ENCODE measurements at regions not wholly inside any gene's neighbourhood (a gene's known extent, or its start where the extent isn't known, plus 50 kb on each side); places are given as distances from the start of the nearest gene placed in this dataset.

DNA sequence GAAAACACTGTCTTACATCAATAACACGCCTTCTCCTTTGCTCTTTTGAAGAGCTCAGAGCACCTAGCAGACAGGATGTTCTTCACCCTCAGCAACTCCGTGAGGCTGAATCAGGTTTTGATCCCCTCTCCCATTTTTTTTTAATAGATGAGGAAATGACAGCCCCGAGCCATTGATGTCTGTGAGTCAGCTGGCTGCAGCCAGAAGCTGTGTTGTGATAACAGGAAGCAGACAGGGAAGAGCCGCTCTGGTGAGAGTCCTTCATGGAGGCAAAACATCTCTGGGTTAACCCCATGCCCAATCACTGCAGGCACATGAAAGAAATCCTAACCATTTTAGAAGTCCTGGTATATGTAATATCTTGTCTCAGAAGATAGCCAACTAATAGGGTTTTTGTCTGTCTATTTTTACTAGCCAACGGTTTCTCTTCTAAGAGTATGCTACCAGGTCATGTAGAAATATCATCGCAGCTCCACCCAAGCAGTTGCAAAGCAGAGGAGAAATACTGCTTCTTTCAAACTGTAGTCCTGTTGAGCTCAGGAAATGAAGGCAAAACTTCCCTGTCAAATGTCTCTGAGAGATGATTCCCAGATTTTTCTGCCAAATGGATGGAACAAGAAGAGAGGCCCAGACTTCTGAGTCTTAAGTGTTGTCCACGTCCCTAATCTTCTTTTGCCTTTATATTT is 568.9 kb downstream of the CCDC171 start:
- no peaks in the 10 kb centered on the region for H3K4me1 Mint-ChIP-seq (ENCODE audit: low read depth)
- no peaks in the 10 kb centered on the region for H3K36me3 Mint-ChIP-seq (ENCODE audit: insufficient read depth)
- ATAC-seq (no peak), DNase-seq (no peak)
- no peak overlapping the region for H3K4me3 Mint-ChIP-seq
- H3K9me3 Mint-ChIP-seq: no peaks in the 10 kb centered on the region
- H3K27me3 Mint-ChIP-seq (ENCODE audit: low read depth): no peaks in the 10 kb centered on the region

DNA sequence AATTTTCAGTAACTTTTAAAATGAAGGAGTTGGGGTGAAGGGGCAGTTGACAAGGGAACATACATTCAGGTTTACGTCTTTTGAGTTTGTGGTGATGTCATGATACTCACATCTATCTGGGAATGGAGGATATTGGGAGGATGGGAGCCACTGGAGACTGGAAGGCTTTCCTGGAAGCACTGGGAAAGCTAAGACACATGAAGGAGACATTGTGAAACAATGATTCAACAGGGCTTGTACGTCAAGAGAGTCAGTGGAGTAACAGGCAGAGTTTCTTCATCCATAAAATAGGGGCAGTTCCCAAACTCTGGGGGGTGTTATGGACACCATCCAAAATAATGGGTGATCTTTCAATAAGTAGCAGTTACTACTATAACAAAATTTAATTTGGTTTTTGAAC is 572.8 kb downstream of the CCDC171 start:
- ATAC-seq (no peak), DNase-seq (no peak)
- no peaks in the 10 kb centered on the region for H3K9me3 Mint-ChIP-seq
- H3K27me3 Mint-ChIP-seq (ENCODE audit: low read depth): no peaks in the 10 kb centered on the region
- H3K36me3 Mint-ChIP-seq (ENCODE audit: insufficient read depth): no peaks in the 10 kb centered on the region
- H3K4me1 Mint-ChIP-seq (ENCODE audit: low read depth): no peaks in the 10 kb centered on the region
- no peak overlapping the region for H3K4me3 Mint-ChIP-seq

DNA sequence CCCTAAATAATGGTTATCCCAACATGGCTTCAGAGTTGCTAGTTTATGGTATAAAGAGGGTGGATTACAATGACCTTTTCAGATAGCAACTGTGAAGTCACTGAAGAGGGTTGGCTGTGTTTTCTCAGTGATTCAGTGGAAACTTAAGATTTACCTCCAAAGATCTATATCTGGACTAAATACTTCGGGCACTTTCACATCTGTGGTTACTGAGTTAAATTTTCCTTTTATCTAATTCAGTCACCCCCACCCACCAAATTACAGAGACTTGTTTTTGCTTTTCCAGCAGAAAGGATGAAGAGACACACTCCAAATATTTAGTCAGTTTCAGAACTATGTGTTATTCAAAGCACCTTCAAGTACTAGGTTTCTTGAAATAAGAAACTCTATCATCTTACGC is 573.2 kb downstream of the CCDC171 start:
- Mint-ChIP-seq H3K27me3 (ENCODE audit: low read depth) (no peaks in the 10 kb centered on the region), H3K4me1 (ENCODE audit: low read depth) (no peaks in the 10 kb centered on the region), H3K36me3 (ENCODE audit: insufficient read depth) (no peaks in the 10 kb centered on the region), H3K4me3 (no peak overlapping the region), H3K9me3 (no peaks in the 10 kb centered on the region)
- peak; percentile 35 to 50 for ATAC-seq
- no peak for DNase-seq

DNA sequence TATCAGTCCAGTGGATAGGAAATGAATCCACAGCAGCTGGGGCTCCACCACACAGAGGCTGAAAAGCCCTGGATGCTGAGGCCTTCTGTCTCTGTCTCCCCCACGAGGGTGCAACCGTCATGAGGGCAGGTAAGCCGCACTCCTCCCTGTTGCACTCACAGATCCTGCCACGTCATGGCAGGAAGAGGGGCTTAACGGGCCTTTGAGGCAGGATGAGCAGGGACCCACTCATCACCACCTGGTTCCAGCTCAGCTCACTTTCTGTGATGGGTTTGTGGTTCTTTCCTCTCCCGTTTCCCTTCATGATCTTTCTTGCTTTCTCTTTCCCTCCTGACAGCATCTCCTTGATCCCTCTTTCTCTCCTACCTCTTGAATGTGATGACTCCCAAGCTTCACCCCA is 575.2 kb downstream of the CCDC171 start:
- peaks cover 3% of the 10 kb centered on the region for H3K27me3 Mint-ChIP-seq (ENCODE audit: low read depth)
- no peak for DNase-seq
- no peaks in the 10 kb centered on the region for H3K36me3 Mint-ChIP-seq (ENCODE audit: insufficient read depth)
- H3K9me3 Mint-ChIP-seq: no peaks in the 10 kb centered on the region
- H3K4me3 Mint-ChIP-seq: no peak overlapping the region
- H3K4me1 Mint-ChIP-seq (ENCODE audit: low read depth): no peaks in the 10 kb centered on the region
- no peak for ATAC-seq

DNA sequence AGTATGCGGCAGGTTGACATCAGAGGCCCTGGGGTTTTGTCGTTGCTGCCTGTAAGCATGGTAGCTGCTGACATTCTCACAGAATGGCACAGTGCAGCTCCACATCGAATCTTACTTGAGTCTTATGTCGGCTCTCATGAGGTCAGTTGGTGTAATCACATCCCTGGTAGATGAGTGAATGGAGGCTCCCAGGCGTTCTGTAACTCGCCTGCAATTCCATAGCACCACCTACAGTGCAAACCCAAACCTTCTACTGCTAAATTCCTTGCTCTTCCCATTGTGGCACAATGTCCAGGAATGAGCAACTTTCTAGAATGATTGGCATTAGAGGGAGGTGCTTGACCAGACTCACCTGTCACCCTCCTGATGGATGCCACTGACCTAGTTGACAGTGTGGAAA is 578.4 kb downstream of the CCDC171 start:
- H3K36me3 Mint-ChIP-seq (ENCODE audit: insufficient read depth): no peaks in the 10 kb centered on the region
- H3K4me1 Mint-ChIP-seq (ENCODE audit: low read depth): no peaks in the 10 kb centered on the region
- DNase-seq (no peak), ATAC-seq (no peak)
- H3K9me3 Mint-ChIP-seq: no peaks in the 10 kb centered on the region
- H3K4me3 Mint-ChIP-seq: no peak overlapping the region
- peaks cover 8% of the 10 kb centered on the region for H3K27me3 Mint-ChIP-seq (ENCODE audit: low read depth)

DNA sequence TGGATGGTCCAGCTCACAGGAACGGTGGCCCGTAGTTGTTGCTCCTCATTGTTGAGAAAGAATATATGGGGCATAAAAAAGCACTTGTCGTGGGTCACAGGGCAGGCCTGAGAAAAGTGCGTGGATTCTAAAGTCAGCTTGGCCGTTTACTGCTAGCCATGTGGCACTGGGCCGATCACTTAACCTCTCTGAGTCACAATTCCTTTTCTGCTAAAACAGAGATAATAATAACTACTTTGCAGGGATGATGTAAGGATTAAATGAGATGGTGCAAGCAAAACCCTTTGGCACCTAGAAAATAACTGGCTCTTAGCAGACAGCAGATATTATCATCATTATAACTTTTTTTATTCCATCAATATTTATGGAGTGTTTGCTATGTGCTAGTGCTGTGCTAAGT is 579.7 kb downstream of the CCDC171 start:
- no peak for DNase-seq
- H3K36me3 Mint-ChIP-seq (ENCODE audit: insufficient read depth): no peaks in the 10 kb centered on the region
- H3K4me1 Mint-ChIP-seq (ENCODE audit: low read depth): no peaks in the 10 kb centered on the region
- H3K4me3 Mint-ChIP-seq: no peak overlapping the region
- no peak for ATAC-seq
- H3K27me3 Mint-ChIP-seq (ENCODE audit: low read depth): peaks cover 8% of the 10 kb centered on the region
- H3K9me3 Mint-ChIP-seq: no peaks in the 10 kb centered on the region

DNA sequence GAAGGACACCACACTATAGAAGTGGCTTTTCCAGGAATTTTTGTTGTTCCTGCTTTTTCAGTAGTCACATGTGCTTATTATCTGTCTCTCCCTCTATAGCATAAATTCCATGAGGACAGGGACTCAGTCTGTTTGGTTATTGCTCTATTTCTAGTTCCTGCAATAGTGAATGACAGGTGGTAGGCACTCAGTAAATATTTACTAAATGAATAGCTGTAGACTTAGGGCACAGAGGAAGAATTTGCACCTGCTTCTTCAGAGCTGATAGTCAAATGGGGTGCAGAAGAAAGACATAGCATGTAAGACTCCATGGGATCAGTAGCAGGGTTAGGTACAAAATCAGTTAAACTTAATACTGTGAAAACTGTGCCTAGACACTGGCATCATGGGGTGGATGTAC is 580.2 kb downstream of the CCDC171 start:
- H3K4me1 Mint-ChIP-seq (ENCODE audit: low read depth): no peaks in the 10 kb centered on the region
- DNase-seq: no peak
- no peaks in the 10 kb centered on the region for H3K36me3 Mint-ChIP-seq (ENCODE audit: insufficient read depth)
- H3K27me3 Mint-ChIP-seq (ENCODE audit: low read depth): peaks cover 8% of the 10 kb centered on the region
- H3K9me3 Mint-ChIP-seq: no peaks in the 10 kb centered on the region
- H3K4me3 Mint-ChIP-seq: no peak overlapping the region
- ATAC-seq: no peak

DNA sequence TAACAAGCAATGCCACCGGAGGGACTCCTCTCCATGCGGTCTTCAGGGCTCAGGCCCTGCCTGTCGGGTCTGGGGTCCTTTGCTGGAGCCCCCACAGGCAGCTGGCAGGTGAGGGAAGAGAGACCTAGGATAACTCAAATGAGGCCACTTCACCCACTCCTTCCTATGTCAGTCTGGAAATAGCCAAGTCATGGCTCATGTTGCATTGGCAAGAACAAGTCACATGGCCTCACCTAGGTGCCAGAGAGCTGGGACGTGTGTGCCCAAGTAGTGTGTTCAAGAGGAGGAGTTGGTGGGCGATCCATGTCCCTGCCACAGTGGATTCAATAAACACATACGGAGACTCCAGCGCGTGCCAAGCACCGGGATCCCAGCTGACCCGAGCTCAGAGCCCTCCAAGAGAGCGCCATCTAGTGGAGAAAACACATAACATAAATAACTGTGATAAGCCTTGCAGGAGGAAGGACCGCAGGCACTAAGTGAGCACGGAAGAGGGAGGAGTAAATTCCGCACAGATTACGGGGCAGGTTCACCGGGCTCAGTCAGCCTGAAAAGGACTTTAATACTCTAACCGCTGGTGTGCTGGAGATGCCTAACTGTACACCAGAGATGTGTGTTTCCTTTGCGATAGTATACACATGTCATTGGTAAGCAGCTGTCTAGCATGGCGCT is 580.8 kb downstream of the CCDC171 start:
- no peak for DNase-seq
- peak in 1 of 2 donors; percentile 40 for ATAC-seq
- peaks cover 8% of the 10 kb centered on the region for H3K27me3 Mint-ChIP-seq (ENCODE audit: low read depth)
- H3K36me3 Mint-ChIP-seq (ENCODE audit: insufficient read depth): no peaks in the 10 kb centered on the region
- no peaks in the 10 kb centered on the region for H3K4me1 Mint-ChIP-seq (ENCODE audit: low read depth)
- no peaks in the 10 kb centered on the region for H3K9me3 Mint-ChIP-seq
- H3K4me3 Mint-ChIP-seq: no peak overlapping the region

DNA sequence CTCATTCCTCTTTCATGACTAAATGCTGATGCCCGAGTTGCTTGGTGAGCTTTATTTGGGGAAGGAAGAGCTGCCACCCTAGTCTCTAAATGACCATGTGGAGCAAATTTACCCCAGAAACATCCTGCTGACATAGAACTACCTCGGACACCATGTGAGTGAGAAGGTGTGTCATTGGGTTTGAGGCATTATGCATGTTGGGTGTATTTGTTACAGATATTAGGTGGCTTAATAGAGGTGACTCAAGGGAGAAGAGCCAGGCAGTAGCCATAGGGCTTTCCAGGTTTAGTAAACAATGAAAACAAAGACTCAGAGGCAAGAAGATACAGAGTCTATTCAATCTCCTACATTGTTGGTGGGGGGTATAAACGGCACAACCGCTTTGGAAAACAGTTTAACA is 581.5 kb downstream of the CCDC171 start:
- no peaks in the 10 kb centered on the region for H3K9me3 Mint-ChIP-seq
- ATAC-seq: no peak
- no peak overlapping the region for H3K4me3 Mint-ChIP-seq
- H3K4me1 Mint-ChIP-seq (ENCODE audit: low read depth): no peaks in the 10 kb centered on the region
- DNase-seq: no peak
- peaks cover 8% of the 10 kb centered on the region for H3K27me3 Mint-ChIP-seq (ENCODE audit: low read depth)
- H3K36me3 Mint-ChIP-seq (ENCODE audit: insufficient read depth): no peaks in the 10 kb centered on the region

DNA sequence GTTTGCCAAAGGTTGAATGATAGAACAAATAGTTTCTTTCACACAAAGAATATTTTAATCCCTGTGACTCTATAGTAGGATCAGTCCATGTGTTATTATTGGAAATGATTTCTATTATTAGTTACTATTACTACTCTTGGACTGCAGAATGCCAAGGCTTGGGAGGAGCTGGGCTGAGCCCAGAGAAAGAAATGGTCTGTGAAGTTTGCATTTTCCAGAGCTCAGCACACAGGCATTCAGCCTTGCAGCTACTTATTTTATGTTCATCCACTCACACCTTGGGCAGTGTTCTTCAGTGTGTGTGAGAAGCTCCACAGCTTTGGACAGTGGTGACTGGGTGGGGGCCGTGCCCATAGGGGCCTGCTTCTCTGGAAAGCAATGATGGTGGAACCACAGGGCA is 583.1 kb downstream of the CCDC171 start:
- ATAC-seq (no peak), DNase-seq (no peak)
- H3K27me3 Mint-ChIP-seq (ENCODE audit: low read depth): peaks cover 8% of the 10 kb centered on the region
- no peaks in the 10 kb centered on the region for H3K36me3 Mint-ChIP-seq (ENCODE audit: insufficient read depth)
- H3K4me3 Mint-ChIP-seq: no peak overlapping the region
- no peaks in the 10 kb centered on the region for H3K4me1 Mint-ChIP-seq (ENCODE audit: low read depth)
- H3K9me3 Mint-ChIP-seq: no peaks in the 10 kb centered on the region

DNA sequence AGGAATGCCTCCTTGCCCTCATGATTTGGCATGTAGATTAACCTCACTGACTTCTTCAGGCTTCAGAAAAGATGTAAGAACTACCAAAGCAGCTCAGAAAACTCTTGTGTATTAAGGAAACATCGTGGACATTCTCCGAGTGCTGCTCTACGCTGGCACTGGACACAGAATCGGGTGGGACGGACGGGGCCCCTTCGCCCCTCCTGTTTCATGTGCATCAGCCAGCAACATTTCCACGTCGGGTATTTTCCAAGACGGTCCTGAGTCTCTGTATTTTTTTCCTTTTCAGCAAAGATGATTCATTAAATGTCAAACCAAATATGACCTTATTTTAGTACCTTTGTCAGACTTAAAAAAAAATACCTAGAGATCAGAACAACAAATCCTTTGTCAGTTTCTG is 583.6 kb downstream of the CCDC171 start:
- no peaks in the 10 kb centered on the region for H3K9me3 Mint-ChIP-seq
- no peak overlapping the region for H3K4me3 Mint-ChIP-seq
- no peaks in the 10 kb centered on the region for H3K36me3 Mint-ChIP-seq (ENCODE audit: insufficient read depth)
- peaks cover 8% of the 10 kb centered on the region for H3K27me3 Mint-ChIP-seq (ENCODE audit: low read depth)
- no peak for DNase-seq
- H3K4me1 Mint-ChIP-seq (ENCODE audit: low read depth): no peaks in the 10 kb centered on the region
- ATAC-seq: no peak

DNA sequence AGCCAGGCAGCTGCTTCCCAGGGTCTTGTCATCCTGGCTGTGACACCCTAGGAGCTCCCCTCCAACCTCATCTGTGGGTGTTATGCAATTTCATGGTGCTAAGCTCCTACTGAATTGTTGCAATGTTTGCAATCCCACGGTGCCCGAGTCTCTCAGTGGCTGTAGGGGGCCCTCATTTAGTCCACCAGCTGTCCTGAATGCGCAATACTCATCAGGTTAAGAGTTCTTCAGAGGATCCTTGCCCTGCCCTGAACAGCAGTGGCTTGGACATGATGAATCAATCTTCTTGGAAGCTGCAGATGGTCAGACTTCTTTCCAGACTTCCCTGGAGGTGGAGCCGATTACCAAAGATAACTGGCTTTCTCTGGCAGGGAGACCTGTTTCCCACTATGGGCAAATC is 584.1 kb downstream of the CCDC171 start:
- no peaks in the 10 kb centered on the region for H3K36me3 Mint-ChIP-seq (ENCODE audit: insufficient read depth)
- peaks cover 4% of the 10 kb centered on the region for H3K27me3 Mint-ChIP-seq (ENCODE audit: low read depth)
- H3K4me1 Mint-ChIP-seq (ENCODE audit: low read depth): no peaks in the 10 kb centered on the region
- ATAC-seq (no peak), DNase-seq (no peak)
- no peaks in the 10 kb centered on the region for H3K9me3 Mint-ChIP-seq
- H3K4me3 Mint-ChIP-seq: no peak overlapping the region

DNA sequence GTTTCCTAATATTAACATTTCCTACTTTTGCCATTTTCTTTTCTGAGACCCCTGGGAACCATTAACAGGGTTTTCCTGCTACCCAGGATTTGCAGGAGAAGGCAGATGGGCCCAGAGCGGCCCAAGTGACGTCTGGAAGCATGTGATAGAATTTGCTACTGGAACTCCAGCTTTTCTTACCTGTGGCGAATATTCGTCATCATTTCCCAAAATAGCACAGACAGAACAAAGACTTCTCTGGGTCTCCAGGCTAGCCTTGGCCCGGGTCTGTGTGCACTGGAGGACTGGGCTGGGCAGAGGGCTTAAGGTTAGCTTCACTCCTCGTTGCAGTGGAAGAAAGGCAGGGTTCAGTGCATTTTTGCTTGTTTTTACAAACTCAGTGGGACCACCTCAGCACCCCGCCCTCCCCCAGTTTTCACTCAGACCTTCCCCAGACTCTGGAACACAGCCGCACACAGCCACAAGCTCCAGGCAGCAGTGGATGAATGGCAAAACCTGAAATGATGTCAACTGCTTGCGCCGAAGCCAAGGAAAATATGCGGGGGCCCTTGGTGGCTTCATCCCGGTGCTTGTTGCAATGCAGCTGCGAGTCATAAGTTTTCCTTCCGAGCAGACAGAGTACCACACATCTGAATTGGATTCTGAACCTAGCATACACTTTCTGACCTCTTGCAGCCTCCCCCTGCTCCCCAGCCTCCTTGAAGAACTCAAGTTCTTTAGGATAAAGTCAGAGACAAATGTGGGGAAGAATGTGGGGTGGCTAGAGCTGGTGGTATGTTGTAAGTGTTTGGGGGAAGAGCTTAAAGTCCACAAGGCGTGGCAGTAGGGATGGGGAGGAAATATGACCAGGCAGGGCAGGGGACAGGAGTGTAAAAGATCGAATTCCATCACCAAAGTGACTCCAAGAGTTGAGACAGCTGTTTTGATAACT is 586.0 kb downstream of the CCDC171 start:
- Mint-ChIP-seq H3K36me3 (ENCODE audit: insufficient read depth) (no peaks in the 10 kb centered on the region), H3K4me1 (ENCODE audit: low read depth) (no peaks in the 10 kb centered on the region), H3K4me3 (no peak overlapping the region), H3K27me3 (ENCODE audit: low read depth) (peaks cover 3% of the 10 kb centered on the region), H3K9me3 (no peaks in the 10 kb centered on the region)
- ATAC-seq (no peak), DNase-seq (no peak)

DNA sequence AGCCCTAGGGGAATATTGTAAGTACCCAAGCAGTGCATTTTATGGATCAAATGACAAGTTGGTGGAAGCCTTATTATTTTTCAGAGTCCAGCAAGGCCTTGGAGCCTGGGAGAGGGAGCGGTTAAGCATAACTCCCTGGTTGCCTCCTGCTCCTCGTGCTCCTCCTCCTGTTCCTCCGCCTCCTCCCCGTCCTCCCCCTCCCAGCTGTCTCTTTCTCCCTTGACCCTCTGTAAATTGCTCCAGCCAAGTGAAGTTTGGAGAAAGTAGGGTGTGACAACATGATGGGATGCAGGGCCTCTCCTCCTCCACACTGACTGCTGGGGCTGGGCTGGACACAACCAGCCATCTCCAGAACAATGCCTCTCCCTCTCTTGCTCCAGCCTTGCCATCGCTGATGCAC is 586.9 kb downstream of the CCDC171 start:
- no peak overlapping the region for H3K4me3 Mint-ChIP-seq

DNA sequence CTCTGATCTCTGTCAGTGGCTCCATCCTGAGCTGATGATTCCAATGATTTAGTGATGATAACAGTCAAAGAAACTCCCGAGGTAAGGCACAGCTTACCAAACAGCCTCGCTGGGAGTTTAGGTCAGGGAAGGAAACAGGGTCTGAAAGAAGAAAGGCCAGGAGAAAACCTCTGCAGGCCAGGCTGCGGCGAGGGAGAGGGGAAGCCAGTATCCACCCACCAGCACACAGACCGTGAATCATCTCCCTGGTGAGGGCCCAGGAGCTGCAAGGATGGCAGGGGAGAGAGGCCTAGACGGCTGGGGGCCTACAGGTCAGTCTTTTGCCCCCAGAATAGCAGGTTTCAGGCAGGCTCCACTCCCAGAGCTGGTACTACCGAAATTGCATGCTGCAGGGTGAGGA is 590.5 kb downstream of the CCDC171 start:
- no peak overlapping the region for H3K4me3 Mint-ChIP-seq
- no peaks in the 10 kb centered on the region for H3K27me3 Mint-ChIP-seq (ENCODE audit: low read depth)
- no peaks in the 10 kb centered on the region for H3K9me3 Mint-ChIP-seq
- DNase-seq (no peak), ATAC-seq (no peak)
- H3K4me1 Mint-ChIP-seq (ENCODE audit: low read depth): no peaks in the 10 kb centered on the region
- H3K36me3 Mint-ChIP-seq (ENCODE audit: insufficient read depth): no peaks in the 10 kb centered on the region

More for the DNA sequence above, 586.9 kb downstream of the CCDC171 start:
- ATAC-seq: no peak
- Mint-ChIP-seq H3K9me3 (no peaks in the 10 kb centered on the region), H3K27me3 (ENCODE audit: low read depth) (no peaks in the 10 kb centered on the region), H3K4me1 (ENCODE audit: low read depth) (no peaks in the 10 kb centered on the region), H3K36me3 (ENCODE audit: insufficient read depth) (no peaks in the 10 kb centered on the region)
- no peak for DNase-seq

Measured in activated T-cell treated with anti-CD3 and anti-CD28 coated beads, Interleukin-2, amount 50 U/mL, for 4 hours (primary cell).